Astrocyte (in vitro differentiated cells and primary cell): ENCODE measurements at regions not wholly inside any gene's neighbourhood (a gene's known extent, or its start where the extent isn't known, plus 50 kb on each side); places are given as distances from the start of the nearest gene placed in this dataset.

Source experiments
- DNase-seq: peaks from one replicate; pipeline ENCODE4 v3.0.0-alpha.2; 2010; ENCODE audit warnings: low read depth
- FAIRE-seq: peaks from 2 replicates; lab custom pipeline; 2011; peaks lifted over from hg19 to GRCh38; lab: Jason Lieb, UNC
- H2AFZ ChIP-seq: 2 replicates; pipeline ENCODE4 v1.6.0; 2012; ENCODE audit warnings: low read depth, low read length, inconsistent platforms
- H3K27ac ChIP-seq: 2 replicates; pipeline ENCODE4 v1.5.1; 2011; ENCODE audit warnings: low read depth, low read length, inconsistent platforms
- H3K27me3 ChIP-seq: 2 replicates; pipeline ENCODE4 v1.6.0; 2011; ENCODE audit warnings: low read length, inconsistent platforms; ENCODE audit not compliant: insufficient read depth
- H3K36me3 ChIP-seq: 2 replicates; pipeline ENCODE4 v1.5.1; 2011; ENCODE audit warnings: low read length, inconsistent platforms; ENCODE audit not compliant: insufficient read depth
- H3K4me1 ChIP-seq: 2 replicates; pipeline ENCODE4 v1.5.1; 2011; ENCODE audit warnings: low read length, inconsistent platforms; ENCODE audit not compliant: insufficient read depth
- H3K4me2 ChIP-seq: 2 replicates; pipeline ENCODE4 v1.6.0; 2012; ENCODE audit warnings: low read length, inconsistent platforms
- H3K4me3 ChIP-seq: 2 replicates; pipeline ENCODE4 v1.5.1; 2011; ENCODE audit warnings: low read depth, mild to moderate bottlenecking, low read length, inconsistent platforms; ENCODE audit not compliant: insufficient read depth
- H3K79me2 ChIP-seq: 2 replicates; pipeline ENCODE4 v1.6.0; 2012; ENCODE audit warnings: mild to moderate bottlenecking, low read length, inconsistent platforms; ENCODE audit not compliant: insufficient read depth
- H3K9ac ChIP-seq: 2 replicates; pipeline ENCODE4 v1.6.0; 2012; ENCODE audit warnings: mild to moderate bottlenecking, low read length, inconsistent platforms
- H3K9me3 ChIP-seq: 2 replicates; pipeline ENCODE4 v1.5.1; 2012; ENCODE audit warnings: low read depth, mild to moderate bottlenecking, low read length, inconsistent platforms; ENCODE audit not compliant: insufficient read depth
- H4K20me1 ChIP-seq: 2 replicates; pipeline ENCODE4 v1.6.0; 2012; ENCODE audit warnings: low read length, inconsistent platforms; ENCODE audit not compliant: insufficient read depth
- H3K27ac Mint-ChIP-seq: one replicate; pipeline ENCODE4 v1.8.0; 2021; ENCODE audit warnings: mild to moderate bottlenecking, mixed read lengths; ENCODE audit not compliant: unreplicated experiment
- H3K27me3 Mint-ChIP-seq: one replicate; pipeline ENCODE4 v1.8.0; 2021; ENCODE audit warnings: low read depth, mixed read lengths; ENCODE audit not compliant: unreplicated experiment
- H3K36me3 Mint-ChIP-seq: one replicate; pipeline ENCODE4 v1.8.0; 2021; ENCODE audit warnings: low read depth, mixed read lengths; ENCODE audit not compliant: unreplicated experiment
- H3K4me1 Mint-ChIP-seq: one replicate; pipeline ENCODE4 v1.8.0; 2021; ENCODE audit warnings: low read depth, mixed read lengths; ENCODE audit not compliant: unreplicated experiment
- H3K4me3 Mint-ChIP-seq: one replicate; pipeline ENCODE4 v1.8.0; 2021; ENCODE audit warnings: mild to moderate bottlenecking, moderate library complexity, mixed read lengths; ENCODE audit not compliant: unreplicated experiment
- H3K9me3 Mint-ChIP-seq: one replicate; pipeline ENCODE4 v1.8.0; 2021; ENCODE audit warnings: mild to moderate bottlenecking, mixed read lengths; ENCODE audit not compliant: unreplicated experiment
- CTCF ChIP-seq: IDR thresholded peaks from 2 replicates; pipeline ENCODE4 v1.5.1; 2011; ENCODE audit warnings: low read depth, mild to moderate bottlenecking, inconsistent platforms, low read length, moderate library complexity; ENCODE audit not compliant: insufficient read depth
- EZH2 ChIP-seq: IDR thresholded peaks from 2 replicates; pipeline ENCODE4 v1.6.1; 2012; ENCODE audit warnings: mild to moderate bottlenecking, low read length, inconsistent platforms; ENCODE audit not compliant: insufficient read depth

GRCh38 chr20:48275286-48276020, 490.2 kb upstream of the SULF2 start:
- H3K27me3 Mint-ChIP-seq = peaks cover 8% of the 10 kb centered on the region
- no peaks in the 10 kb centered on the region for H3K9me3 Mint-ChIP-seq
- no peaks in the 10 kb centered on the region for H3K9me3 ChIP-seq
- DNase-seq = peak; percentile 86
- H3K36me3 ChIP-seq = no peaks in the 10 kb centered on the region
- no peak for FAIRE-seq
- no peak overlapping the region for H3K4me3 Mint-ChIP-seq
- H3K36me3 Mint-ChIP-seq = no peaks in the 10 kb centered on the region
- no peak overlapping the region for H3K27ac ChIP-seq
- H3K27ac Mint-ChIP-seq = peak overlapping the region; percentile 10
- H3K4me1 Mint-ChIP-seq = peaks cover 34% of the 10 kb centered on the region
- H3K4me3 ChIP-seq = no peak overlapping the region
- H3K4me2 ChIP-seq = no peak overlapping the region
- TF ChIP-seq EZH2 = no peak
- no peak for TF ChIP-seq CTCF
- H3K79me2 ChIP-seq = no peaks in the 10 kb centered on the region
- H2AFZ ChIP-seq = no peak overlapping the region
- H3K4me1 ChIP-seq = no peaks in the 10 kb centered on the region
- peaks cover 4% of the 10 kb centered on the region for H3K27me3 ChIP-seq
- H4K20me1 ChIP-seq = no peaks in the 10 kb centered on the region
- H3K9ac ChIP-seq = no peak overlapping the region

- Mint-ChIP-seq H3K9me3 (no peaks in the 10 kb centered on the region), H3K4me1 (peaks cover 27% of the 10 kb centered on the region), H3K27me3 (peaks cover 19% of the 10 kb centered on the region), H3K36me3 (no peaks in the 10 kb centered on the region), H3K27ac (no peak overlapping the region), H3K4me3 (no peak overlapping the region)
- no peak overlapping the region for H3K27ac ChIP-seq
- no peaks in the 10 kb centered on the region for H3K36me3 ChIP-seq
- H2AFZ ChIP-seq = no peak overlapping the region
- no peak overlapping the region for H3K9ac ChIP-seq
- no peaks in the 10 kb centered on the region for H3K4me1 ChIP-seq
- H3K4me3 ChIP-seq = no peak overlapping the region
- DNase-seq (no peak), FAIRE-seq (no peak)
- no peak overlapping the region for H3K4me2 ChIP-seq
- no peaks in the 10 kb centered on the region for H3K9me3 ChIP-seq
- no peaks in the 10 kb centered on the region for H4K20me1 ChIP-seq
- TF ChIP-seq EZH2 = no peak
- no peak for TF ChIP-seq CTCF
- H3K27me3 ChIP-seq = peaks cover 11% of the 10 kb centered on the region
- H3K79me2 ChIP-seq = no peaks in the 10 kb centered on the region
These were observed 488.6 kb upstream of the SULF2 start for GRCh38 chr20:48273843-48274242.

GRCh38 chr20:48270885-48271284, 485.6 kb upstream of the SULF2 start:
- H3K9ac ChIP-seq = no peak overlapping the region
- H3K27ac ChIP-seq = no peak overlapping the region
- Mint-ChIP-seq H3K36me3 (no peaks in the 10 kb centered on the region), H3K4me3 (no peak overlapping the region), H3K27me3 (peaks cover 30% of the 10 kb centered on the region), H3K27ac (no peak overlapping the region), H3K4me1 (peaks cover 6% of the 10 kb centered on the region), H3K9me3 (peaks cover 4% of the 10 kb centered on the region)
- no peak overlapping the region for H3K4me3 ChIP-seq
- H2AFZ ChIP-seq = no peak overlapping the region
- no peaks in the 10 kb centered on the region for H3K4me1 ChIP-seq
- no peaks in the 10 kb centered on the region for H4K20me1 ChIP-seq
- H3K79me2 ChIP-seq = no peaks in the 10 kb centered on the region
- H3K9me3 ChIP-seq = no peaks in the 10 kb centered on the region
- no peak for TF ChIP-seq EZH2
- TF ChIP-seq CTCF = no peak
- peaks cover 11% of the 10 kb centered on the region for H3K27me3 ChIP-seq
- no peak overlapping the region for H3K4me2 ChIP-seq
- DNase-seq = no peak
- no peaks in the 10 kb centered on the region for H3K36me3 ChIP-seq
- no peak for FAIRE-seq
